PC-9 (cell line): ENCODE measurements at regions not wholly inside any gene's neighbourhood (a gene's known extent, or its start where the extent isn't known, plus 50 kb on each side); places are given as distances from the start of the nearest gene placed in this dataset.

Experiments used
- BruUV-seq: library from RNA; stranded (reverse); fragments of 400-500 nt; replicated peaks from 2 replicates; lab custom pipeline; 2021; lab: Mats Ljungman, UMichigan
- CTCF ChIA-PET: fragments of 300-600 bp; sonication (Branson Sonifier 250); formaldehyde crosslinking; loops from one replicate; lab custom pipeline; 2022; ENCODE audit warnings: antibody characterized with exemption; lab: Charles Lee
- POLR2A ChIA-PET: fragments of 300-600 bp; sonication (Branson Sonifier 250); formaldehyde crosslinking; loops from one replicate; lab custom pipeline; 2022; ENCODE audit warnings: antibody characterized with exemption; ENCODE audit not compliant: unreplicated experiment; lab: Charles Lee
- DNase-seq, 2 experiments: peaks; one replicate each; pipeline versions ENCODE4 v3.0.0 to v3.0.0-alpha.2; 2015 to 2022; ENCODE audit warnings: mixed read lengths in 1 of 2
- H2AFZ ChIP-seq: fragments of 200-600 bp; sonication (generic); 2 replicates; pipeline ENCODE4 v1.8.1; 2017; ENCODE audit warnings: antibody characterized with exemption
- H3F3A ChIP-seq: fragments of 200-600 bp; sonication (generic); 2 replicates; pipeline ENCODE4 v1.8.1; 2017; ENCODE audit warnings: antibody characterized with exemption, mild to moderate bottlenecking, low read depth; ENCODE audit not compliant: insufficient read depth
- H3K27ac ChIP-seq: fragments of 200-600 bp; sonication (generic); 2 replicates; pipeline ENCODE4 v1.6.1; 2016; ENCODE audit warnings: mixed run types
- H3K27me3 ChIP-seq: fragments of 200-600 bp; sonication (generic); 2 replicates; pipeline ENCODE4 v1.6.1; 2016; ENCODE audit warnings: low read depth, mixed run types; ENCODE audit not compliant: insufficient read depth
- H3K36me3 ChIP-seq: fragments of 200-600 bp; sonication (generic); 2 replicates; pipeline ENCODE4 v1.6.1; 2016; ENCODE audit warnings: low read depth, mixed run types
- H3K4me1 ChIP-seq: fragments of 200-600 bp; sonication (generic); replicated peaks from 2 replicates; pipeline ENCODE4 v1.6.1; 2016; ENCODE audit warnings: mixed run types; ENCODE audit not compliant: insufficient read depth
- H3K4me2 ChIP-seq: fragments of 200-600 bp; sonication (generic); 2 replicates; pipeline ENCODE4 v1.6.1; 2017; ENCODE audit warnings: mixed run types
- H3K4me3 ChIP-seq: fragments of 200-600 bp; sonication (generic); 2 replicates; pipeline ENCODE4 v1.6.1; 2016; ENCODE audit warnings: mixed run types
- H3K79me2 ChIP-seq: fragments of 200-600 bp; sonication (generic); 2 replicates; pipeline ENCODE4 v1.6.1; 2017; ENCODE audit warnings: low read depth, mixed run types
- H3K9me2 ChIP-seq: fragments of 200-600 bp; sonication (generic); 2 replicates; pipeline ENCODE4 v1.8.1; 2017; ENCODE audit warnings: mild to moderate bottlenecking; ENCODE audit not compliant: insufficient read depth
- H3K9me3 ChIP-seq: fragments of 200-600 bp; sonication (generic); 2 replicates; pipeline ENCODE4 v1.8.1; 2016; ENCODE audit warnings: low read depth; ENCODE audit not compliant: insufficient read depth
- H4K20me1 ChIP-seq: fragments of 200-600 bp; sonication (generic); 2 replicates; pipeline ENCODE4 v1.8.1; 2017; ENCODE audit not compliant: insufficient read depth
- EZH2 ChIP-seq: fragments of 200-600 bp; sonication (generic); IDR thresholded peaks from 2 replicates; pipeline ENCODE4 v1.8.0; 2017; ENCODE audit warnings: antibody characterized with exemption, low read depth
- intact Hi-C: fragments of 100-400 bp; cut with micrococcal nuclease; formaldehyde crosslinking; loops from one replicate; pipeline ENCODE4 v1.10.0; 2022; ENCODE audit not compliant: unreplicated experiment
- TF ChIP-seq, protein P1 (sequence below): fragments of 200-600 bp; sonication (generic); conservative IDR thresholded peaks from 2 replicates; pipeline ENCODE4 v1.6.1; 2017; ENCODE audit warnings: mixed run types, antibody characterized with exemption, mild to moderate bottlenecking, moderate library complexity

DNA sequence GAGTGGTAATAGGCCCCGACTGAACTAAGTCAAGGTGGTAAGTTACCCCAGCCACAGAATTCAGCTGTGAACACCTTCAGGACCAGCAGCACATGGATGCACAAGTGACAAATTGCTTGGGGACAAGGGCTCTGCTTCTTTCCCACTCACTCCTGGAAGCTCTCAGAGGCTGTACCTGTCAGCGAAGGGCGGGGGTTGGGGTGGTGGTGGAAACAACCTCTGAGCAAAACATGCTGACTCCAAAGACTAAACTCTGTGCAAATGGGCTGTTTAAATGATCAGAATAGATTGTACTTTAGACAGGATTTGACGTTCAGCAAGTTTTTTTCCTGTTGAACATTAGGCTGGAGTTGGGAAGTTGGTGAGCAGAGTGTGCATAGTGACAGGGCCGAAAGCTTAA is 544.5 kb upstream of the ZNF608 start:
- no peaks in the 10 kb centered on the region for H3K9me3 ChIP-seq
- H3K27me3 ChIP-seq, result no peaks in the 10 kb centered on the region
- H3F3A ChIP-seq, result no peaks in the 10 kb centered on the region
- ChIA-PET POLR2A (no interaction called here), CTCF (no interaction called here)
- intact Hi-C loops, result no loop called here
- H3K4me2 ChIP-seq, result no peak overlapping the region
- BruUV-seq, result no TSS peak
- no peak for TF ChIP-seq EZH2
- TF ChIP-seq, protein P1, sequence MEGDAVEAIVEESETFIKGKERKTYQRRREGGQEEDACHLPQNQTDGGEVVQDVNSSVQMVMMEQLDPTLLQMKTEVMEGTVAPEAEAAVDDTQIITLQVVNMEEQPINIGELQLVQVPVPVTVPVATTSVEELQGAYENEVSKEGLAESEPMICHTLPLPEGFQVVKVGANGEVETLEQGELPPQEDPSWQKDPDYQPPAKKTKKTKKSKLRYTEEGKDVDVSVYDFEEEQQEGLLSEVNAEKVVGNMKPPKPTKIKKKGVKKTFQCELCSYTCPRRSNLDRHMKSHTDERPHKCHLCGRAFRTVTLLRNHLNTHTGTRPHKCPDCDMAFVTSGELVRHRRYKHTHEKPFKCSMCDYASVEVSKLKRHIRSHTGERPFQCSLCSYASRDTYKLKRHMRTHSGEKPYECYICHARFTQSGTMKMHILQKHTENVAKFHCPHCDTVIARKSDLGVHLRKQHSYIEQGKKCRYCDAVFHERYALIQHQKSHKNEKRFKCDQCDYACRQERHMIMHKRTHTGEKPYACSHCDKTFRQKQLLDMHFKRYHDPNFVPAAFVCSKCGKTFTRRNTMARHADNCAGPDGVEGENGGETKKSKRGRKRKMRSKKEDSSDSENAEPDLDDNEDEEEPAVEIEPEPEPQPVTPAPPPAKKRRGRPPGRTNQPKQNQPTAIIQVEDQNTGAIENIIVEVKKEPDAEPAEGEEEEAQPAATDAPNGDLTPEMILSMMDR, result no peak
- H4K20me1 ChIP-seq, result no peaks in the 10 kb centered on the region
- H2AFZ ChIP-seq, result no peak overlapping the region
- H3K9me2 ChIP-seq, result no peaks in the 10 kb centered on the region
- no peak overlapping the region for H3K4me3 ChIP-seq
- H3K4me1 ChIP-seq, result 0 out of 2 replicates have a peak, but pooled peaks cover 4% of the 10 kb centered on the region
- no peaks in the 10 kb centered on the region for H3K79me2 ChIP-seq
- H3K27ac ChIP-seq, result no peak overlapping the region
- no peaks in the 10 kb centered on the region for H3K36me3 ChIP-seq
- DNase-seq, result no peak

DNA sequence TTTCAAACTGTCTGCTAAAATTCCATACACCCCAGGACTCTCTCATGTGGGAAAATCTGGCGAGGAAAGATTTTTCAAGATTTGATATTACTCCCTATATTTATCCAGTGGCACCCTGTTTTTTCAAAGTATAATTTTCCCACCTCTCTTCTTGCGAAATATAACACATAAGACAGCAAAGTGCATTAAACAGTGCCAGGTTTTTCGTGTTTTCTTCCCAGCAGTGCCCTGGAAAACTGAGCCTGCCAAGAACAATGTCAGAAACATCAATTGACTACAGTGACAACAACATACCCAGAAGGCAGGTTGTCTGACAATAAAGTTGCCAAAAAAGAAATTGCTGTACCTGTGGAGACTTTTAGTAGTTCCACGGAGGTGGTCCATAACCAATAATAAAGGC is 545.0 kb upstream of the ZNF608 start:
- Histone ChIP-seq H3K36me3 (no peaks in the 10 kb centered on the region), H3K4me2 (no peak overlapping the region), H3K4me3 (no peak overlapping the region), H3K27ac (no peak overlapping the region), H3F3A (no peaks in the 10 kb centered on the region), H3K27me3 (no peaks in the 10 kb centered on the region), H3K79me2 (no peaks in the 10 kb centered on the region), H3K9me3 (no peaks in the 10 kb centered on the region), H3K4me1 (0 out of 2 replicates have a peak, but pooled peaks cover 4% of the 10 kb centered on the region), H4K20me1 (no peaks in the 10 kb centered on the region), H3K9me2 (no peaks in the 10 kb centered on the region), H2AFZ (no peak overlapping the region)
- CTCF ChIA-PET, result no interaction called here
- TF ChIP-seq, protein P1, result no peak
- no peak for TF ChIP-seq EZH2
- no TSS peak for BruUV-seq
- intact Hi-C loops, result no loop called here
- POLR2A ChIA-PET, result no interaction called here
- no peak for DNase-seq

DNA sequence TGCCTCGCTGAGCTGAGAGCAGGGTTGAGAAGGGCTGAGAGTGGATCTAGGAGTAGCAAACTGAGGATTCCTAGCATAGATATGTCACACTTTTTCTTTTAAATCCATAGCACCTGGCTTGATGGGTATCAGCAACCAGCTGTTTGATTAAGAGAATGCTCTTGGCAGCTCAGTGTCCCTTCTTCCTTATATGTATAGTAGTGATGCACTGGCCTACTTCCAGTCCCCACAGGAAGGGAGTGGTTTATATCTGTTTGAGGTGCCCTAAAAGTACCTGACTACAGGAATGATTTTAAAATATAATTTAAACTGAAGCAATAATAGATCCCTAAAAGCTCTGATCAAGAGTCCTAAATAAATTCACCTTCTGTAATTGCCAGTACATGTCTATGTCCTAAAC is 546.8 kb upstream of the ZNF608 start:
- no TSS peak for BruUV-seq
- Histone ChIP-seq H3F3A (no peaks in the 10 kb centered on the region), H3K4me1 (0 out of 2 replicates have a peak, but pooled peaks cover 4% of the 10 kb centered on the region), H3K36me3 (no peaks in the 10 kb centered on the region), H3K9me2 (no peaks in the 10 kb centered on the region), H3K4me2 (no peak overlapping the region), H2AFZ (no peak overlapping the region), H3K4me3 (no peak overlapping the region), H4K20me1 (no peaks in the 10 kb centered on the region), H3K9me3 (no peaks in the 10 kb centered on the region), H3K27me3 (no peaks in the 10 kb centered on the region), H3K79me2 (no peaks in the 10 kb centered on the region), H3K27ac (no peak overlapping the region)
- CTCF ChIA-PET, result no interaction called here
- POLR2A ChIA-PET, result no interaction called here
- no peak for DNase-seq
- intact Hi-C loops, result no loop called here
- TF ChIP-seq, protein P1, result no peak
- TF ChIP-seq EZH2, result no peak
